ENCODE measurements at regions not wholly inside any gene's neighbourhood (a gene's known extent, or its start where the extent isn't known, plus 50 kb on each side); places are given as distances from the start of the nearest gene placed in this dataset.

DNA sequence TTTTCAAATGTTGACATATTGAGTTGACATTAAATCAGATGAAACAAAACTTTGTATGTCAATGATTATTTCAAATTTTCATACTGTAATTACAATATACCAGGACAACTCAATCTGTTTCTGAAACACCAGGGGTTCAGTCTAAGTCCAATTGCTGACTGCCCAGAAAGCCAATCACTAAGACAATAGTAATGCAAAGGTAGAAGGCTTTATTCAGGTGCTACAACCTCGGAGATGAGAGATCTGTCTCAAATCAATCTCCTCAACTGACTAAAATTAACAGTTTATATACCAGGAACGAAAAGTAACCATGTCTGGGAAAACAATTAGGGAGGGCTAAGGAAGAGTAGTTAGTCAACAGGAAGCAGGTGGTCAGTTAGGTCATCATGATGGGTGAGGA is 1400.4 kb downstream of the SUCLG1 start:
- no peak for ATAC-seq
- no peak for FAIRE-seq
- no peak overlapping the region for H3K4me3 ChIP-seq
- no peaks in the 10 kb centered on the region for H3K9me3 ChIP-seq
- H3K27ac ChIP-seq, result no peak overlapping the region
- no peaks in the 10 kb centered on the region for H3K36me3 ChIP-seq
- H3K4me1 ChIP-seq, result no peaks in the 10 kb centered on the region
- WGBS, 2 donors, result 46 to 67% methylated on average over 2 of the region's 2 CpGs
- intact Hi-C loops (cut with DNase I), result no loop called here
- DNase-seq, result no peak
- TF ChIP-seq, protein P1, sequence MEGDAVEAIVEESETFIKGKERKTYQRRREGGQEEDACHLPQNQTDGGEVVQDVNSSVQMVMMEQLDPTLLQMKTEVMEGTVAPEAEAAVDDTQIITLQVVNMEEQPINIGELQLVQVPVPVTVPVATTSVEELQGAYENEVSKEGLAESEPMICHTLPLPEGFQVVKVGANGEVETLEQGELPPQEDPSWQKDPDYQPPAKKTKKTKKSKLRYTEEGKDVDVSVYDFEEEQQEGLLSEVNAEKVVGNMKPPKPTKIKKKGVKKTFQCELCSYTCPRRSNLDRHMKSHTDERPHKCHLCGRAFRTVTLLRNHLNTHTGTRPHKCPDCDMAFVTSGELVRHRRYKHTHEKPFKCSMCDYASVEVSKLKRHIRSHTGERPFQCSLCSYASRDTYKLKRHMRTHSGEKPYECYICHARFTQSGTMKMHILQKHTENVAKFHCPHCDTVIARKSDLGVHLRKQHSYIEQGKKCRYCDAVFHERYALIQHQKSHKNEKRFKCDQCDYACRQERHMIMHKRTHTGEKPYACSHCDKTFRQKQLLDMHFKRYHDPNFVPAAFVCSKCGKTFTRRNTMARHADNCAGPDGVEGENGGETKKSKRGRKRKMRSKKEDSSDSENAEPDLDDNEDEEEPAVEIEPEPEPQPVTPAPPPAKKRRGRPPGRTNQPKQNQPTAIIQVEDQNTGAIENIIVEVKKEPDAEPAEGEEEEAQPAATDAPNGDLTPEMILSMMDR (IDR thresholded peaks at IDR 0.05), result no peak
- H3K27me3 ChIP-seq, result no peaks in the 10 kb centered on the region

DNA sequence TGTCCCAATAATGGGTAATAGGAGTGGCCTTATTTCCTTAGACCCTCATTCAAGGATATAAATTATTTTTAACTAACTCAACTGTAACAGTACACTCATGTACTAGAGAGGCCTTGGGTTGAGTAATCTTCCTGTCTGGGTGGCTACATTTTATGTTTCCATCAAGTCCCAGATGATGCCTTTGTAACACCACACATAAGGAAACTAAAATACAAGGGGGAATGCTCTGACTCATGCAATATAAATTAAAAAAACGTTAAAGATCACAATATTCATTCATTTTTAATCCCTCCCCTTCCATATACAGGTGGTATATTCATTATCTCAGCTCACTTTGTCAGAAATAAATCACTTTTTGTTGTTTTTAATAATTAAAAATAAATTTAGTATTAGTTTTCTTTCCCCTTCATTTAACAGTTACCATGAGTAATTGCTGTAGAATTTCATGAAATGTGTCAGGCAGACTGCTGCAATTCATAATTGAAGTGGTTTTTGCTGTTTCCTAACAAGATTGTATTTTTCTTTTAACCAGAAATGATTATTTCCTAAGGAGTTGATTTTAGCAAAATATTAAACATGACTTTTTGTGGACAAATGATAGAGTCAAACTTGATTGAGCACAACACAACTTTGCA is 1403.6 kb downstream of the SUCLG1 start:
- DNase-seq (no peak), FAIRE-seq (no peak), ATAC-seq (no peak)
- intact Hi-C loops (cut with DNase I), result no loop called here
- 14 to 21% methylated on average over 1 of the region's 1 CpG for WGBS, 2 donors
- no peaks in the 10 kb centered on the region for H3K36me3 ChIP-seq
- H3K4me1 ChIP-seq, result no peaks in the 10 kb centered on the region
- H3K27me3 ChIP-seq, result no peaks in the 10 kb centered on the region
- no peak overlapping the region for H3K4me3 ChIP-seq
- H3K9me3 ChIP-seq, result no peaks in the 10 kb centered on the region
- no peak overlapping the region for H3K27ac ChIP-seq
- TF ChIP-seq, protein P1 (IDR thresholded peaks at IDR 0.05), result no peak

DNA sequence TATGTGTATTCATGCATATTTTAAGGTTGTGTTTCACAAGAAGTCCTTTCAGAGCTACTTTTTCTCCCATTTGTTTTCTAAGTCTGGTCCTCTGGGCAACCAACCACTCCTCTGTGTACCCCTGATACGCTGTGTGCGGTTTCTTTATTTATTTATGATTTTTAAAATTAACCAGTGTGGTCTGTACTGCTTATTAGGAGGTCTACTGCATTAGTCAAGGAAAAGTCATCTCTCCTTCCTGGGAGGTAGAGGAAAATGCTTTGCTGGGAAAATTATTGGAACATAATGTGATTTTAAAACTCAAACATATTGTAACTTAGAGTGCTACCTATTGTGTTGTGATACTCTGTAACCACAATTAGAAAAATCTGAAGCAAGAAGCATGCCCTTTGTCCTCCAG is 1404.3 kb downstream of the SUCLG1 start:
- TF ChIP-seq, protein P1 (IDR thresholded peaks at IDR 0.05), result no peak
- Histone ChIP-seq H3K36me3 (no peaks in the 10 kb centered on the region), H3K27me3 (no peaks in the 10 kb centered on the region), H3K9me3 (no peaks in the 10 kb centered on the region), H3K4me3 (no peak overlapping the region), H3K27ac (no peak overlapping the region), H3K4me1 (no peaks in the 10 kb centered on the region)
- no peak for DNase-seq
- intact Hi-C loops (cut with DNase I), result no loop called here
- ATAC-seq, result no peak
- no peak for FAIRE-seq
- 93% methylated on average over 2 of the region's 2 CpGs for WGBS, 2 donors

DNA sequence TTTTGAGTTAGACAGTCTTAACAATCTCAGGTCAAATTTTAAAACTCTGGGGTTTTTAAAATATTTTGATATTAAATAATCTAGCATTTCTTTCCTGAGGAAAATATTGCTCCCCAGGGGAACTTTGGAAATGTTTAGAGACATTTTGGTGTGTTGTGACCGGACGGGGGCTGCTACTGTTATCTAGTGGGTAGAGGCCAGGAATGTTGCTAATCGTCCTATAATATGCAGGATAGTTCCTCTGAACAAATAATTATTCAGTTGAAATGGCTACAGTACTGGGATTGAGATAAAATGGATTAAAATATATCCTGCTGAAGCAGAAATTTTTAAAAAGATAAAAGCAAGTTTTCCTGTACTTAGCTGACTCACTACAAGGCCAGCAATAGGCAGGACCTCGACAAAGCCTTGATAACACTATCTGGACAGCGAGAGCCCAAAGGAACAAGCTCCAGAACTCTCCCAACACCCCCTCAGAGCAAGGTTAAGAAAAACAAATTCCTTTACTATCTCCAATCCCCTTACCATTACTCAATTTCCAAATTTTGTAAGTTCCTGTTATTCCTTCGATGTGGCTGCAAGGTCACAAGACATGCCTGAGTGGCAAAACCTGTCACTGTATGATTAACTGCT is 1407.4 kb downstream of the SUCLG1 start:
- Histone ChIP-seq H3K27ac (no peak overlapping the region), H3K9me3 (no peaks in the 10 kb centered on the region), H3K27me3 (no peaks in the 10 kb centered on the region), H3K4me1 (no peaks in the 10 kb centered on the region), H3K4me3 (no peak overlapping the region), H3K36me3 (no peaks in the 10 kb centered on the region)
- TF ChIP-seq, protein P1 (IDR thresholded peaks at IDR 0.05), result no peak
- FAIRE-seq (no peak), DNase-seq (no peak), ATAC-seq (peak in 1 of 4 donors; percentile 28)
- intact Hi-C loops (cut with DNase I), result no loop called here
- WGBS, 2 donors, result 39 to 47% methylated on average over 6 of the region's 6 CpGs

DNA sequence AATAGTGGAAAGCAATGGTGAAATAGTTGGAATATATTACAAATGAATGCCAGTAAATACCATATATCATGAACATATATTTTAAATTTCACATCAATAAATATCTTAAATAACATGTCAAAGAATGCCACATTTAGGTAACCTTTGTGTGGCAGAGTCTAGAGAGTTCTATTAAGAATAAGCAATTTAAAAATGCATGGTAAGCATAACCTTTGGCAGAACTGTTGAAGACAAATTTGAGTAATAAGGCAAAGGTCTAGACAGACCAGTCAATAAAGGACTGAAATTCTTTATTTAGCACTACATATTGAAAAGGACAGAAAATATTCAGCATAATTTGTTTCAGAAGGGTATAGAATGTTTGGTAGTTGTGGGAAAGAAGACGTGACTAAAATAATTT is 1417.0 kb downstream of the SUCLG1 start:
- Histone ChIP-seq H3K4me3 (no peak overlapping the region), H3K36me3 (no peaks in the 10 kb centered on the region), H3K27ac (no peak overlapping the region), H3K27me3 (no peaks in the 10 kb centered on the region), H3K9me3 (no peaks in the 10 kb centered on the region), H3K4me1 (no peaks in the 10 kb centered on the region)
- ATAC-seq (no peak), FAIRE-seq (no peak), DNase-seq (no peak)
- intact Hi-C loops (cut with DNase I), result no loop called here
- 76 to 84% methylated on average over 1 of the region's 1 CpG for WGBS, 2 donors
- TF ChIP-seq, protein P1 (IDR thresholded peaks at IDR 0.05), result no peak

Data from pancreas (tissue), 10 donors.